ENCODE measurements at regions not wholly inside any gene's neighbourhood (a gene's known extent, or its start where the extent isn't known, plus 50 kb on each side); places are given as distances from the start of the nearest gene placed in this dataset.

DNA sequence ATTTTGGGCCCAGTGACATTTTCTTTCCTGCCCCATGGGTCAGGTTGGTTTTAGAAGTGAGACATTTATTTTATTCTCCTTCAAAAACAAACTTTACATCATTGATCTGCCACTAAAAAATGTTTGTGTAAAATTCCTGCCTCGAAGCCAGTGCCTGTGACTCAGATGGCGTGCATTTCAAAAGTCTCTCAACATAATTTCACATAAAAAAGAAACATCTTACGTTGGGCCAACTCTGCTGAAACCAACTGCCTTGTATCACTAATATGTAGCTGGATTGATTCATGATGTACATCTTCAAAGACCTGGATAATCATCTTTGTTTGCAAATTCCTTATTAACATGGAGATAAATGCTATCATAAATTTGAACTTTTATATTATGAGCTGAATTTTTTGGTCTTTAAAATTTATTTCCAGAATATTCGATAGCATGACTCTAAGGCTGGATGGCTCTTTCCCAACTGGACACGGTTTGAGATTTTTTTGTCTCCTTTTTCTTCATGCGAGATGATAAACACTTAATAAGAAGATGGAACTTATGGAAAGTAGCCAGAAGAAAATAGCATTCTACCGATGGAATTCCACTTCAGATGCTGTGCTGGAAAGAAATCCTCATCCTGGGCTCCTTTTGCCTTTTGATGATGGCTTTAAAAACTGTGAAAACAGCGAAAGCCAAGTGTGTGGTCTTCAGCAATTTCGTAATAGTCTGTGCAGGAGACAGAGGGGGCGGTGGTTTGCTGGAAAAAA, 420.5 kb downstream of the FGF9 start:
- no peak for DNase-seq (ENCODE audit: low read depth in 3 of 3)

DNA sequence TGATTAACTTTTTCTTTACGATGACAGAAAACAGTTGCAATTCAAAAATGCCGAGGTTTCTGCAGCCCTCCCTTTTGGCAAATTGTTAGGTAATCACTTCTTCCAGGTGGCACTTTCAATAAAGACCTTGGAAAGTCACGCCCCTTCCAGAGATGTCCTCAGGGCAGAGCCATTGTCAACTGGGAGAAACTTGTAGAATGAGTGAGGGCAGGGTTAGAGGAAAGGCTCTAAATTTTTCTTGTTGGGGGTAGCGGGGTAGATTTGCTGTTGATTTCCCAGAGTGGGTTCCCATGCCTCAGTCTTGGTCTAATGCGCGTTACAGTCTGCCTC, 421.1 kb downstream of the FGF9 start:
- no peak for DNase-seq (ENCODE audit: low read depth in 3 of 3)

DNA sequence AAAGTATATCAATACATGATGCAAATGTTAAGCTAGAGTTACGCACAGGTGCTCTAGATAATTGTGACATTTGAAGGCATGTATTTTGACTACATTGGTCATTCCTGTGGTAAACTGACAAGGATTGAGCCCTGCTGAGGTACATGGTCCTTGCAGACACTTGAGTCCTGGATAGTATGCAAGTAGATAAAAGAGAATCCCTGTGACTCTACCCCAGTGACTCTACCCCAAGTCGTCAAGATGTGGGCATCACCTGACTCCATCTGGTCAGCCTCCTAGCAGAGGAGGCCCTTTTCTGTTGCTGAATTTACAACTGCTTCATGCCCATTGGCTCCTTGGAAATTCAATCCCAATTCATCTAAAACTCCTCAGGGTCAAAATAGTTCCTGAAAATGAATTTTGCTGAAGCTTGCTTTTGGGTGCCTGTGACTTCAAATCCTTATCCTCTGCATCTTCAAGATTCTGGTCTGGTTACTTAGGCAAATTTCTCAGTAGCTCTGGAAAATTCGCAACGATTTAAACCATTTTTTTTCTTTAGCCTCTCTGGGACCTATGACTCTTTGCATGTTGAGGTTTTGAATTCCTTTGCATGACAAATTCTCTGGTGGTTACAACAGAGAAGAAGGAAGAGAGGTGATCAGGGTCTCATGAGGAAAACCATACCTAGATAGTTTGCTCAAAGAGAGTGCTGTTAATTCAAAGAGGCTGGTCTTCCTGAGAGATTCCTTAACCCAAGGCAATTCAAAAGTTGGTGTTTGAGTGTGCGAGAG, 422.1 kb downstream of the FGF9 start:
- no peak for DNase-seq (ENCODE audit: low read depth in 3 of 3)

DNA sequence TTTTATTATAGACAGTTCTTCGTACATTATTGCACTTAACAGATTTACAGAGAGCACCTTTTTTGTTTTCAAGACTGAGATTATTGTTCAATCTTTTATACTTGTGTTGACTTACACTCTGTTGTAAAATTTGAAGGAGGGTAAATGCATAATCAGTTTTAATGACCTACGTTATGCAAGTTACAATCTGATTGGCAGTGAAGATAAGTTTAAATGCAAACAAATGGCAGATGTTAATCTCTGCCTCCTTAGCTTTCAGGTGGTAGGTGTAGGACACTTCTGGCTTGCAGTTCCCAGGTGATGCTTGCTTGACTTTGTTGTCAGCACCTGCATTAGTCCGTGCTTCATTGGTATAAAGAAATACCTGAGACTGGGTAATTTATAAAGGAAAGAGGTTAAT, 424.9 kb downstream of the FGF9 start:
- DNase-seq (ENCODE audit: low read depth in 3 of 3), result no peak

DNA sequence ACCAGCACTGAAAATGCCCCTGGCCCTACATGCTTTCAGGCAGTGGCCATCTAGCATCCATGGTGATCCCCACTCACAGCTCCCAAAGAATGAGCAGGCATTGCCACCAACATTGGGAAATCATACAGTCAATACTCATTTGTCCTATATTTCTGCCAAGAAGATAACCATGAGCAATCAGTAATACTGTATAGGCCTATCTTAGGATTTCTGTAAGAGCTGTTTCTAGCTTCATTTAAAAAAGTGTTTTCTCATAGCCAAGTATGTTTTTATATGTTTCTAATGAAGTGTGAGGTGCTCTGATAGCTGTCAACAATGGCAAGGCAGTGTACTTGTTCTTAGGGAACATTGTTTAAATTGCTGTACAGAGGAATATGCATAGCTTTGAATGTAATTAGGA, 428.7 kb downstream of the FGF9 start:
- no peak for DNase-seq (ENCODE audit: low read depth in 3 of 3)

DNA sequence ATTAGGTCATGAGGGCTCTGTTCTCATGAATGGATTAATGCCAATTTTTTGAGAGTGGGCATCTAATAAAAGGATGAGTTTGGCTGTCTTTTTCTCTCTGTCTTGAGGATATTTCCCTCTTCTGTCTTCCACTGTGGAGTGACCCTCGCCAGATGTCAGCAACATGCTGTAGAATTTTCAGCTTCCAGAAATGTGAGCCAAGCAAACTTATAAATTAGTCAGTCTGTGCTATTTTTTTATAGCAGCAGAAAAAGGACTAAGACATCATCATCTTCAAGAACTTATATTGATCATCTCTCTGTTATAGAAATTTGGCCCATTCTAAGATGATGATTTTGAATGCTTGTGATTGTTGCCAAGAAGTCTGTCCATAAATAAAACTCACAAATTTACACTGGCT, 431.4 kb downstream of the FGF9 start:
- DNase-seq (ENCODE audit: low read depth in 3 of 3), result no peak

DNA sequence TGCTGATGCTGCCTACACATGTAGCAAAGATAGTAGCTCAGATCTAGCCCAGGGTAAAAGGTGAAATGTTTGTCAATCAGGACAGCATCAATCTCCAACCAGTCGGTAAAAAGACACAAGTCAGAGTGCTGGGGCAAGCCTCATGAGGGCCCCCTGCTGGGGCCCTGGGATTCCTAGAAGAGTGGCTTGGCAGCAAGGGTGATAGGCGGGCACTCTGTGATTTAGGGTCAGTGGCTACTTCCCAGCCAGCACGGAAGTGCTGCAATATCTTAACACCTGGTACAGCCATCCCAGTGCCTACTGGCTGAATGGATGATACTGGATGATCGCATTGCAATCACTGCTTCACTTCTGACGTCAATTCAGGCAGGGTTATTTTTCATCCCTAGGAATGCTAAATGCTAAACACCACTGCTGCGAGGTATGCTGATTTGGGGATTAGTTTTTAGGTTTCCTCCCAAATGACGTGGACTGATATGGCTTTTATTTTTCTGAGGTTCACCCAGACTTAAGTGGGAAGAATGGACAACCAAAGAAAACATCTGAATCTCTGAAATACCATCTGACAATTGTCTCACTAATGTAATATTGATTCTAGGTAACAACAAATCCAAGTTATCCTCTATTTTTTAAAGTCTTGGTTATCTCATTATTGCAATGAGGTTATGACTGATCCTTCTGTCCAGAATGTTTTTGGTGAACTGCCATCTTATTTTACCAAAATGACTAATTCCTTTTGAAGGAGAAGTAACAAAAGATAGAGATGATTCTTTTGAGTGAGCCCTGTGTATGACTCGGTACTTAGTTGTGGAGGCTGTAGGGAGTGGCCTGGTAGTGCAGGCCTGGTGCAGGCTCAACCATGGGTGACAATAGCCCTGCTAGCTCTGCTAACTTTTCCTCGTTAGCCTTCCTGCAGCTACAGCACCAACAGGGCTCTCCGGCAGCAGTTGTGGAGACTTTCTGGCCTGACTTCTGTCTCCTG, 432.5 kb downstream of the FGF9 start:
- DNase-seq (ENCODE audit: low read depth in 3 of 3), result no peak

DNA sequence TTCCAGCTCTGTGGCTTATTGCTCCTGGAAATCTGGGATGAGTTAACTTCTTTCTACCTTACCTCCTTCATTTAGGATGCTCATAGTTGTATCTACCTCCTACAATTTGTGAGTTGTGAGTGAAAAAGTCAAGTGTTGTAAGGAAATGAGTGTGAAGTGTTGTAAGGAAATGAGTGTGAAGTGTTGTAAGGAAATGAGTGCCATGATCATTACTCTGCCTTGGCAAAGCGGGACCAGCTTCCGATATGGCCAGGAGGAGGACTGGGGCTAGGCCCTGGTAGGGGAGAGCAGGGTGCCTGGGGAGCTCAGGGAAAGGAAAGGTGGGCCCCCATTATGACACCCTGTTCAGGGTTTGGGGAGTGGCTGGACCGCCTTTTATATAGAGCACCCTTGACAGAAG, 435.2 kb downstream of the FGF9 start:
- DNase-seq (ENCODE audit: low read depth in 3 of 3), result no peak

DNA sequence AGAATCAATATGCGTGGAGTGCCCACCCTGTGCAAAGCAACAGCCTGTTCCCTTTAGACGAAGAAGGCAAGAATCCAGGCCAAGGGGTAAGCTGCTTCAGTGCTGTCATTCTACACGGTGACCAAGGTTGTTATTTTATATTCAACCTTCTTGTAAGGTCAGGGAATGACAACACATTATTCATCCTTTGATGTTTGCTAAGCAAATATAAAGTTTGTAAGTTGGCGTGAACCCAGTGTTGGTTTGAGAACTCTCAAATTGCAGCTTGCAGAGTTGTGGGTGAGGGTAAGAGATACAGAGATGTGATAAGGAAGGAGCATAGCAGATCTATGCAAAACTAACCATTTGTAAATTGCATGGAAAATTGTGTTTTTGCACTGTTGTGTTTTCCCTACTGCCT, 436.7 kb downstream of the FGF9 start:
- DNase-seq (ENCODE audit: low read depth in 3 of 3), result no peak

DNA sequence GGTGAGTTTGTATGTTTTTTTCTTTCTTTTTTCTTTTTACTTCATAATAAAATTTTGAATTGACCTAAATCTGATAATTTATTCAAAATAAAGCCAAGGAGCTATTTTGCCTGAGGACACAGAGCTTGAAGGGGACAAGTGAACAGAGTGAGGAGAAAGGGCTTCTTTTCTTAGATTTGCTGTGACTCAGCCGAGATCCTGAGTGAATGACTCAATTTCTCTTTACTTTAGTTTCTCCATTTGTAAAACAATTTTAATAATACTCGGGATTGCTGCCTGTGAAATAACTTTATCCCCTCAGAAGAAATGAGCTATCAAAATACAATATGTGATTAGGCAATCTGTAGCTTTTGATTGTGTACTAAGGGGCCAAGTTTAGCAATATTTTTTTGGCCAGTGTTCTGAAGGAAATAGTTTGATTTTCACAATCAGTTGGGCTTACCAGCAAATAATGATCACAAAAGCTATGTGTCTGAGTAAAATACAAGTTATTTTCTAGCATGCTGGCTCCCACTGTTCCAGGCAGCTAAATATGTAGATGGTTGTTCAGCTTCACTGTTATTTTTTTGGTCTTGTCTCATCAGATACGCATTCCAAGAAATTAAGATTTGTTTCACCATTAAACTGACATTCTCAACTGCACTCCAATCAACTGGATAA, 437.5 kb downstream of the FGF9 start:
- DNase-seq (ENCODE audit: low read depth in 3 of 3), result no peak

DNA sequence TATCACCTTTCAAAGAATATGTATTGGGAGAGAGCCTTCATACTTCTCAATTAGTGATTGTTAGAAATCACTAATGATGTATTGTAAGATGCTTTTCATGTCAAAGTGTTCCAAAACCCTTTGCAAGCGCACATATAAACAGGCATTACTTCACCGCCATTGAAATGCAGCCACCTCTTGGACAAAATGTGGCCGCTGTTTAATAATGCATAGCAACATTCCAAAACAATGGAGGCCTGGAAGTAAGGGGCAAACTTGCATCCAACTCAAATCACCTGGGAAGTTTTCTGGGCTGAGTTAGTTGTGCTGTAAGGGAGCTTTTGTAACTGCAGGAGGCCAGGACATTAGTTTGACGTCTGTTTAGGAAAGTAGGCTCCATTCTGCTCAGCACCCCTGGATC, 438.1 kb downstream of the FGF9 start:
- no peak for DNase-seq (ENCODE audit: low read depth in 3 of 3)

DNA sequence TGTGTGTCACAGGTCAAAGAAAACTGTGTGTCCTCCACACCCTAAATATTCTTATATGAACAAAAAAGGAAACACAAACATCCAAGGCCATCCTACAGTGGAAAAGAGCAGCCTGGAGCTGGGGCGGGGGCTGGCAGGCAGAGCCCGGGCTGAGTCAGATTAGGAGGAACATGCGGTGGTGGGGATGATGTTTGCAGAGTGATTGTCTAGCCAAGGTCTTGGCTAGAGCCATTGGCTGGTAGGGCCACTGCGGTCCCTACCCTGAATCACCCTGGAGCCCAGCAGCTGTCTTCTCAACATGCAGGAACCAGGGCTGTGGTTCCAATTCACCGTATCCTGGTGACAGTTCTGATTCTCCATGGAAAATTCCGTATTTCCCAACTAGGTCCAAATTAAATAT, 439.5 kb downstream of the FGF9 start:
- DNase-seq (ENCODE audit: low read depth in 3 of 3), result no peak

DNA sequence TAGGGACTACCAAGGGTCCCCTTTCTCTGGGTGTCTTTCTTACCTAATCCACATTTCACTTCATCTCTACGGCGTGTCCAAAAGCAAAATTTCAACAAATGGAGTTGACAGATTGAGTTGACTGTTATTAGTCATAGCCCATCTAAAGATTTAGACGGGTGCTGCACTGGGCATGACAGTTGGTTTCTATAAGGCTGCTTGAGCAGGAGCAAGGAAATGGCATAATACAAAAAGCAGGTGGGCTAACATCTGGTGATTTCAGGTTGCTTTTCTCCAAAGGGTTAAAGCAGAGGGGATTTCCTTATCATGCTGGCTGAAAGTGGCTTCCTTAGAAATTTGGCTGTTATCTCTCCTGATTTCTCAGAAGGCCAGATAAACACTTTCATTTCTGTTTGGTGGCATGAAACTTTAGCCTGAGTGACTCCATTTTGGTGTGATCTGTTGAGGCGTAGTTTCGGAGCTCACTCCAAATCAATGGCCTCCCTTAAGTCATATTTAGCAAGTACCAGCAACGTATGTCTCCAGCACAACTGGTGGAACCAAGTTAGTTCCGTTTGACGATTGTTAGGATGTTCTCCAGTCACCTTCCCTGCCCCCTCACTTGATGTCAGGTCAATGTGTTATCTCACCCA, 440.4 kb downstream of the FGF9 start:
- DNase-seq (ENCODE audit: low read depth in 3 of 3), result no peak

DNA sequence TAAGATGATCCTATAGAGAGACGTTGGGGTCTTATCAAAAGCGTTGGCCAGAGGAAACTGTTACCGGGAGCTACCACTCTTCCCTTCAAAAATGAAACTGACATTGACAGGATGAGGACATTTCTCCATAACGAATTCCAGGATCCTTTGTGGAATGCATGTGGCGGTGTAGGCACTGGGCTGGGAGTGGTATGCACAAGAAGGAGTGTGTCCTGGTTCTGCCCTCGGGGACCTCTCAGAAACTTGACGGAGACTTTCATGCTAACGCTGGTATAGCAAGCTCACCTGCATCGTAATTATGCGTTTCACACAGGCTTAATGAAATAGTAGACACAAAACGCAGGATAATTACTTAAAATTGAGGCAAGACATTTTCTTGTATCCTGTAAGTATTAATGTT, 441.1 kb downstream of the FGF9 start:
- DNase-seq (ENCODE audit: low read depth in 3 of 3), result no peak

DNA sequence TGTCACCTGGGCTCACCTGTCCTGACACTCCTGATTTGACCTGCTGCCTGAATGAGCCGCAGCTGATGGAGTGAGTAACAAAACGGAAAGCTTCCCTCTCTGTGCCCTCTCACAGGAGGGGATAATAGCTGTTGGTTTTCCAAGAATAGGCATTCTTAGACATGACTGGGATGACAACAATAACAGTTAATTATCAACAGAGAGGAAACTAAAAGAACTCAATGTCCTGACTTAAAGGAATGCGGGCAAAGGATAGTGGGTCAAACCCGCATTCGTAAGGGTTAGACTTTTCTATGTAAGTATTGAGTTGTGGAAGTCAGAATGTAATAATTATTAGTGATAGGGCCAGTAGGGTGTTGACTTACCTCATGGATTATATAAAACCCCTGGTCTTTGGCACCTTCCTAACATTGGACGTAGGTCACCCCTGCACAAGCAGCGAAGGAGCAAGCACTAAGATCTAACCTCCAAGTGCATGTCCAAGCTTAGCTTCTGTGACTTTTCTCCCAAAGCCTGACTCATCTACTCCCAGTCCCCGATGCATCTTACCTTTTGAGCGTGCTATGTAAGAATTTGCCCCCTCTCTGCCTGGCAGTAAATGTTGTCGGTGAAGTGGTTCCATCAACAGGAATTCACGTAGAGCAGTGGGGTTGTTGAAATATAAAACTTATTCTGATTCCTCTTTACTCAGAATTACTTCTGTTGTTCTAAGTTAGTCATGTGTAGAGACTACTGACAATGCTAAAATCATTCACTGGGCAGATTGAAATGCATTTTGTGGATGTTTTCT, 442.3 kb downstream of the FGF9 start:
- no peak for DNase-seq (ENCODE audit: low read depth in 3 of 3)

DNA sequence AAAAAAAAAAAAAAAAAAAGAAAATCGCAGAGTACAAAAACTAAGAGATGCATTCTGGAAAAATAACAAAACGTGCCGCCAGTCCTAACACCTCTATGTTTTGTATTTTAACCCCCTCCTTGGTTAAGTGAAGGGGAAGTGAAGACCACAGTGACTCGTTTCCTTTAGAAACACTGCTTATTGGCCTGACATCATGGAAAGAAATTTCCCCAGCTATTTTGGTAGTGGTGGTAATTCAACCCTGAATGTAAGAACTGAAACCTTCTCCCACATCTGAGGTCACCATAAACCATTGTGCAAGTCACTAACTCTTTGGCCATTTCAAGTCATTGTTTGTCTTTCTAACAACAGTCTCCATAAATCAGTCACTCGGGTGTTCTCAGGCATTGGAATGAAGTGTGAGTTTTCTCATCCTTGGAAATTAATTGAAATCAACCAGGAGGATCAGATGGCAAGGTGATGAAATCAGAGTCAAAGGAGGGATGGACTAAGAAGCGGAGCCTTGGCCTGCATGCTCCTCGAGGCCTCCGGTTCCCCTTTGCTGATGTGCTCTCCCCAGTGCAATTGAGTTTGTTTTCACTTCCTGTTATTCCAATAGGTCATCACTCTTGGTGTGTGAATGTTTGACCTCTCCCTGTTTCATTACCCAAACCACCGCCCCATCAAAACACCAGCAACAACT, 443.9 kb downstream of the FGF9 start:
- DNase-seq (ENCODE audit: low read depth in 3 of 3), result peak in 1 of 3 experiments; percentile 12

DNA sequence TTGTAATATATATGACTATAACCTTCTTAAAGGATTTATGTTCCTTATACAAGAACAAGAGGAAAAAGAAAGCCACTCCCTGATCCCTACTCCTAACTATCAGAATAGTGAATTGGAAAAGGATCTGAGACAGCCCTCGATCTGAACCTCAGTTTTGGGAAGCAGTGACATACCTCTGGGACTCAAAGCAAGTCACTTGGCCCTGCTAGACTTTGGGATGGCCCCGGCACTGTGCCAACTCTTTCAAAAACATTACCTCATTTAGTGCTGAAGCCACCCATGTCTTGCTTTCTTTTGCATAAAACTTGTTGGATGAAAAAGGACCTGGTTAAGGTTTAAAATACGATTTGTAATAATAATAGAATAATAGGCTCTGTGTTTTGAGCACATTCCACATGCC, 447.3 kb downstream of the FGF9 start:
- DNase-seq (ENCODE audit: low read depth in 3 of 3), result no peak

DNA sequence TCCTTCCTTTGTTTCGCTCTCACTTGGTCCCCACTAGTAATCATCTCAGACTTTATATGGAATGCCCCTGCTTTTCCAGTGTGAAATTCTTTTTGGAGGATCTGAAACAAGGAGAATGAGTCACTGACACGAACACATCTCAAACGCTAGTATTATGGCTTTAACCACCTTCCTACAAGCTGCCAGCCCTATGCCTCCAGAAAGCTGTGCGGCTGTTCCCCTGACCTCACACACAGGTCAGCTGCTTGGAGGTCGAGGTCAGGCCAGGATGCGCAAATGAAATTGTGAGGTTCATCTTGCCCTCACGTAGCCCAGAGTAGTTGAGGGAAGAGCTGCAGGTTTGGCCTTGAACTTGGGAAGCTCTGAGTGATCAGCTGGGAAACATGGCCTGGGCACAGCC, 449.8 kb downstream of the FGF9 start:
- DNase-seq (ENCODE audit: low read depth in 3 of 3), result no peak

DNA sequence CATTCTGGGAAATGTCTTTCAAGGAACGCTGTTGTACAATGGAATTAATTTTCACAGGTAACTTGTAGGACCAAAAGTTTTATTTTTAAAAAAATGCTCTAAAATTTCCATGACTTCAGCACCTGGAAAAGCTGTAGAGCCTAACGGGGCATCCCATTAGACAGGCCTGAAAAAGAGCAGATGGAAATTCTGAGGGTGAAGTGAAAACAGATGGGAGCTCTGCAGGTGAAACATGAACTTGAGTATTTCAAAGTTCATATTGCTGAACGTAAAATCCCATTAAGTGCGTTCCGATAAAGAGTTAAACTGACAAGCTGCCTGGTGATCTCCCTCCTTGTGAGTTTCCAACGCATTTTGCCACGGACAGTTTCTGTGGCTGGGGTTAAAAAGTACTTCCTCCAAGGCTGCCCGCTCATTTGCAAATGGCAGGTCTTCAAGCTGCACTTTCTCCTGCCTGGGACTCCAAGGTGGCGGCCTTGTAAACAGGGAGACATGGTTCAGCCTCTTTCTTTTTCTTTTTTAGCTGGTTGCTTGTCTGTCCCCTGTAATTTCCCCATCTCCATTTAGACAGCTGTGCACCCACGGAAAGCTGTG, 450.4 kb downstream of the FGF9 start:
- no peak for DNase-seq (ENCODE audit: low read depth in 3 of 3)
